ENCODE measurements at regions not wholly inside any gene's neighbourhood (a gene's known extent, or its start where the extent isn't known, plus 50 kb on each side); places are given as distances from the start of the nearest gene placed in this dataset.
"Not testable (repeated sequence)": the region's sequence is repeated elsewhere in the genome, so short reads cannot be mapped to it uniquely, and the experiment has no call there.

GRCh38 chr4:131632877-131633276 lies 1516.2 kb upstream of the PCDH10 start:
- TF ChIP-seq CTCF (IDR thresholded peaks at IDR 0.05; ENCODE audit: control insufficient read depth, insufficient read depth, low read depth, low read length, missing control alignments): no peak
- no peak for DNase-seq (ENCODE audit: low read depth)
- H3K4me3 ChIP-seq (ENCODE audit: control insufficient read depth, low read depth, low read length): no peak overlapping the region

GRCh38 chr4:131635191-131635590 lies 1513.9 kb upstream of the PCDH10 start:
- H3K4me3 ChIP-seq (ENCODE audit: control insufficient read depth, low read depth, low read length): no peak overlapping the region
- no peak for DNase-seq (ENCODE audit: low read depth)
- no peak for TF ChIP-seq CTCF (IDR thresholded peaks at IDR 0.05; ENCODE audit: control insufficient read depth, insufficient read depth, low read depth, low read length, missing control alignments)

GRCh38 chr4:131638781-131639180 lies 1510.3 kb upstream of the PCDH10 start:
- no peak for TF ChIP-seq CTCF (IDR thresholded peaks at IDR 0.05; ENCODE audit: control insufficient read depth, insufficient read depth, low read depth, low read length, missing control alignments)
- H3K4me3 ChIP-seq (ENCODE audit: control insufficient read depth, low read depth, low read length): no peak overlapping the region
- no peak for DNase-seq (ENCODE audit: low read depth)

- H3K4me3 ChIP-seq (ENCODE audit: control insufficient read depth, low read depth, low read length): no peak overlapping the region
- DNase-seq (ENCODE audit: low read depth): no peak
- no peak for TF ChIP-seq CTCF (IDR thresholded peaks at IDR 0.05; ENCODE audit: control insufficient read depth, insufficient read depth, low read depth, low read length, missing control alignments)
Measured at GRCh38 chr4:131644619-131645018, 1504.5 kb upstream of the PCDH10 start.

- no peak for DNase-seq (ENCODE audit: low read depth)
- TF ChIP-seq CTCF (IDR thresholded peaks at IDR 0.05; ENCODE audit: control insufficient read depth, insufficient read depth, low read depth, low read length, missing control alignments): no peak
- no peak overlapping the region for H3K4me3 ChIP-seq (ENCODE audit: control insufficient read depth, low read depth, low read length)
Measured at GRCh38 chr4:131649227-131649626, 1499.9 kb upstream of the PCDH10 start.

GRCh38 chr4:131650951-131651350 lies 1498.1 kb upstream of the PCDH10 start:
- no peak for DNase-seq (ENCODE audit: low read depth)
- TF ChIP-seq CTCF (IDR thresholded peaks at IDR 0.05; ENCODE audit: control insufficient read depth, insufficient read depth, low read depth, low read length, missing control alignments): no peak
- H3K4me3 ChIP-seq (ENCODE audit: control insufficient read depth, low read depth, low read length): no peak overlapping the region

- H3K4me3 ChIP-seq (ENCODE audit: control insufficient read depth, low read depth, low read length); DNase-seq (ENCODE audit: low read depth): not testable (repeated sequence)
Measured at GRCh38 chr4:131683314-131683713, 1465.8 kb upstream of the PCDH10 start.
